Glutamatergic neuron (in vitro differentiated cells): ENCODE measurements at regions not wholly inside any gene's neighbourhood (a gene's known extent, or its start where the extent isn't known, plus 50 kb on each side); places are given as distances from the start of the nearest gene placed in this dataset.

Source experiments
- DNase-seq: peaks from one replicate; pipeline ENCODE4 v3.0.0; 2022
- H3K27ac Mint-ChIP-seq: one replicate; pipeline ENCODE4 v1.8.0; 2020; ENCODE audit warnings: mild to moderate bottlenecking, mixed read lengths, inconsistent platforms; ENCODE audit not compliant: unreplicated experiment
- H3K27me3 Mint-ChIP-seq: one replicate; pipeline ENCODE4 v1.8.0; 2020; ENCODE audit warnings: mild to moderate bottlenecking, moderate library complexity, mixed read lengths, inconsistent platforms; ENCODE audit not compliant: unreplicated experiment
- H3K36me3 Mint-ChIP-seq: one replicate; pipeline ENCODE4 v1.8.0; 2020; ENCODE audit warnings: mild to moderate bottlenecking, mixed read lengths, inconsistent platforms; ENCODE audit not compliant: unreplicated experiment
- H3K4me1 Mint-ChIP-seq: one replicate; pipeline ENCODE4 v1.8.0; 2020; ENCODE audit warnings: mild to moderate bottlenecking, low read depth, mixed read lengths, inconsistent platforms; ENCODE audit not compliant: unreplicated experiment
- H3K4me3 Mint-ChIP-seq: one replicate; pipeline ENCODE4 v1.8.0; 2020; ENCODE audit warnings: mild to moderate bottlenecking, mixed read lengths, inconsistent platforms; ENCODE audit not compliant: unreplicated experiment
- H3K9me3 Mint-ChIP-seq: one replicate; pipeline ENCODE4 v1.8.0; 2020; ENCODE audit warnings: mild to moderate bottlenecking, moderate library complexity, mixed read lengths, inconsistent platforms; ENCODE audit not compliant: unreplicated experiment
- TF ChIP-seq, protein P1 (sequence below): fragments of 200-600 bp; sonication (generic); IDR thresholded peaks from one replicate; pipeline ENCODE4 v1.5.0; 2021; ENCODE audit not compliant: partially characterized antibody, unreplicated experiment

DNA sequence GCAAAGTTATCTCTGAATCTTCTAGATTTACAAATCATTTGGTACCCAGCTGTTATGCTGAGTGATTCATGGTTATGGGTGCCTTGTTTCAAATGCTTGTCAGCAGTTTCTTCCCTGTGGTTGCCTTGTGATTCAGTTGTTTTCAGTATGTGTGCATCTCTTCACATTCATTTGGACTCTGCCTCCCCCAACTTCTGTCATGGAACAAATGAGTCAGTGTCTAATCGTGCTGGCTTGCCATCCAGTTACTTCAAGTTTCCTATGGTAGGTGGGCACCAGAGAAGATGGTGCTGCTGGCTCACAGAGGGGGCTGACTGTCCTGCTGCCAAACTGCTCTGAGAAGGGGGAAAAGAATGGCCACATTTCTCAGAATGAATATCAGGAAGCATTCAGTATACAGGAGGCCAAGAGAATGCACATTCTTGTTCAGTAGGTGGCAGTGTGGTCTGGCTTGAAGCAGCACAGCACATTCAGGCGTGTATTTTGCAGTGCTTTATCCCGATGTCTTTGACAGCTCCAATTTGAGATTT lies 260.9 kb downstream of the GLUD2 start:
- TF ChIP-seq, protein P1, sequence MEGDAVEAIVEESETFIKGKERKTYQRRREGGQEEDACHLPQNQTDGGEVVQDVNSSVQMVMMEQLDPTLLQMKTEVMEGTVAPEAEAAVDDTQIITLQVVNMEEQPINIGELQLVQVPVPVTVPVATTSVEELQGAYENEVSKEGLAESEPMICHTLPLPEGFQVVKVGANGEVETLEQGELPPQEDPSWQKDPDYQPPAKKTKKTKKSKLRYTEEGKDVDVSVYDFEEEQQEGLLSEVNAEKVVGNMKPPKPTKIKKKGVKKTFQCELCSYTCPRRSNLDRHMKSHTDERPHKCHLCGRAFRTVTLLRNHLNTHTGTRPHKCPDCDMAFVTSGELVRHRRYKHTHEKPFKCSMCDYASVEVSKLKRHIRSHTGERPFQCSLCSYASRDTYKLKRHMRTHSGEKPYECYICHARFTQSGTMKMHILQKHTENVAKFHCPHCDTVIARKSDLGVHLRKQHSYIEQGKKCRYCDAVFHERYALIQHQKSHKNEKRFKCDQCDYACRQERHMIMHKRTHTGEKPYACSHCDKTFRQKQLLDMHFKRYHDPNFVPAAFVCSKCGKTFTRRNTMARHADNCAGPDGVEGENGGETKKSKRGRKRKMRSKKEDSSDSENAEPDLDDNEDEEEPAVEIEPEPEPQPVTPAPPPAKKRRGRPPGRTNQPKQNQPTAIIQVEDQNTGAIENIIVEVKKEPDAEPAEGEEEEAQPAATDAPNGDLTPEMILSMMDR: peak; percentile 17
- Mint-ChIP-seq H3K27me3 (no peaks in the 10 kb centered on the region), H3K36me3 (no peaks in the 10 kb centered on the region), H3K4me1 (no peaks in the 10 kb centered on the region), H3K4me3 (no peak overlapping the region), H3K9me3 (no peaks in the 10 kb centered on the region), H3K27ac (no peak overlapping the region)
- peak; percentile 21 for DNase-seq

DNA sequence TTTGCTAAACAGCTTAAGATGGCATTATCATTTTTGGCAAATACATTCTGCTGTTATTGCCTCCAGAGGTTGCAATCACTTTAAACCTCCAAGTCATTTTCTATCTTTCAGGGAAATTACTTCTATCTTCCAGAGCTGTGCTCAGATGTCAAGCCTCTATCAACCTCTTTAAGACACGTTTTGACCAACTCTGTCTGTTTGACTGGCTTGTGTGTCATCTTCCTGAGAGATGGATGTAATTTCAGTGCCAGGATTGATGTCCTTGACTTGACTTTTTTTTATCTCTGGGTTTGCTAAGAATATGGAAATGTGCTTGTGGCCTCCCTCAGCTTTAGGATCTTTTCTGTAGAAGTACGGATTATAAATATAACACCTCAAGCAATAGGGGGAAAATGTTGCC lies 263.4 kb downstream of the GLUD2 start:
- Mint-ChIP-seq H3K4me3 (no peak overlapping the region), H3K27me3 (no peaks in the 10 kb centered on the region), H3K36me3 (no peaks in the 10 kb centered on the region), H3K27ac (no peak overlapping the region), H3K9me3 (no peaks in the 10 kb centered on the region), H3K4me1 (no peaks in the 10 kb centered on the region)
- TF ChIP-seq, protein P1: no peak
- no peak for DNase-seq

DNA sequence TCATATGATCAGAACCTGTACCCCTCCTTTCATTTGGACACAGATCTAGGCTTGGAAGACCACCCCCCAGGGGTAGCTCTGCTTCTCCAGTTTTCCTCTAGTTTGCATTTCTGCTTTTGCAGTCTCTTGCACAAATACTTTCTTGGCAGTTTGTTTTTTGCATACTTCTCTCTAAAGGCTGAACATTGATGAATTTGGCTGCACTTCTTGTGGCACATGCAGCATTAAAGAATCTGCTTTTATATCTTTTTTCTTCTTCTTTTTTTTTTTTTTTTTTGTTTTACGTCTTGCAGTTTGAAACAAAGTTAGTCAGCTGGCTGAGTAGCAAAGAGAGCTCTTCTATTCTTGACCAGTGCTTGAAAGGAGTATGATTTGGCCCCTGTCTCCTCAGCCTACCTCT lies 273.0 kb downstream of the GLUD2 start:
- no peak for DNase-seq

DNA sequence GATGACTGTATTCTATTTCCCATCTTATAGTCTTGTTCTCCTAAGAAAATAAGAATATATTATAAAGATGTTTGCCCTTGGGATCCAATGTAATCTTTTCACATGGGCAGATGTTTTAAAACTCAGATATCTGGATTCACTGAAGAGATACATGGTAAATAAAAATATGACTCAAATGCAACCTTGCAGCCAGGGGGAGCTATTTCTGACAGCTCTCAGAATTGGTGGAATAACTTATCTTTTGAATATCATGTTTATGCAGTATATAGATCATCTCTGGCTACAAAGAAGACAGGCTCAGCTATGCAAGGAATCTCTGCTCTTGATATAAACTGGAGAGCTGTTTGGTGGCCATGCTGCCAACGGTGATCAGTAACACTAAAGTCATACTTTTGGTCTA lies 274.7 kb downstream of the GLUD2 start:
- Mint-ChIP-seq H3K36me3 (no peaks in the 10 kb centered on the region), H3K9me3 (no peaks in the 10 kb centered on the region), H3K27me3 (no peaks in the 10 kb centered on the region), H3K4me1 (no peaks in the 10 kb centered on the region), H3K27ac (no peak overlapping the region), H3K4me3 (no peak overlapping the region)
- TF ChIP-seq, protein P1: no peak
- no peak for DNase-seq

More for the DNA sequence above, 273.0 kb downstream of the GLUD2 start:
- Mint-ChIP-seq H3K4me1 (no peaks in the 10 kb centered on the region), H3K36me3 (no peaks in the 10 kb centered on the region), H3K27ac (no peak overlapping the region), H3K27me3 (no peaks in the 10 kb centered on the region), H3K4me3 (no peak overlapping the region), H3K9me3 (no peaks in the 10 kb centered on the region)
- TF ChIP-seq, protein P1: no peak

DNA sequence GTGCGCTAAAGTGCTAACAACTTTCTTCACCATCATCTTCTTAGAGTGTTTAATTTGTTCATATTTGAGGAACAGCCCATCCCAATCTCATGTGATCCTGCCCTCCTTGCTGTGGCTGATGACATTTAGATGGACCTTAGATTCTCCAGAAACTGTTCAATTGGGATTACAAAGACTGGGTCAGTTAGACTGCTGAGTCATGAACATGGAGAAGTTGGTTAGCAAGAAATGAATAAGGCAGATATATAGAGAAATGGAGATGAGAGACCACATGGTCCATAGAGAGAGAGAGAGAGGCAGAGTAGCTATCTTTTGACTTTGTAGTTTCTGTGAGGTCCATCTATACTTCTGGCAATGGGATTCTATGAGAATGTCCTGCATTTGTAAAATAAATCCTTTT lies 275.9 kb downstream of the GLUD2 start:
- Mint-ChIP-seq H3K27ac (no peak overlapping the region), H3K4me3 (no peak overlapping the region), H3K36me3 (no peaks in the 10 kb centered on the region), H3K9me3 (no peaks in the 10 kb centered on the region), H3K27me3 (no peaks in the 10 kb centered on the region), H3K4me1 (no peaks in the 10 kb centered on the region)
- DNase-seq: no peak
- TF ChIP-seq, protein P1: no peak
